H1 (cell line): ENCODE measurements at regions not wholly inside any gene's neighbourhood (a gene's known extent, or its start where the extent isn't known, plus 50 kb on each side); places are given as distances from the start of the nearest gene placed in this dataset.

Source experiments
- CREB1 ChIP-seq: IDR thresholded peaks from 2 replicates; pipeline ENCODE4 v1.6.1; 2012; ENCODE audit warnings: inconsistent platforms
- EZH2 ChIP-seq: fragments of 200-600 bp; sonication (generic); IDR thresholded peaks from 2 replicates; pipeline ENCODE4 v1.7.1; 2012; ENCODE audit warnings: low read depth, mild to moderate bottlenecking, moderate library complexity, low read length, inconsistent platforms; ENCODE audit not compliant: severe bottlenecking
- GTF2F1 ChIP-seq: IDR thresholded peaks from 2 replicates; pipeline ENCODE4 v1.6.1; 2012; ENCODE audit warnings: low read depth, low read length, improper control_type of control experiment, borderline replicate concordance
- NRF1 ChIP-seq: IDR thresholded peaks from 2 replicates; pipeline ENCODE4 v1.6.1; 2011; ENCODE audit warnings: mild to moderate bottlenecking, low read depth, low read length, improper control_type of control experiment
- POLR2A ChIP-seq, 2 experiments: IDR thresholded peaks; 1 replicate in 1 of 2; 2 replicates in 1 of 2; pipeline ENCODE4 v1.6.1; 2011; ENCODE audit warnings: low read depth in 2 of 2, low read length in 2 of 2, mild to moderate bottlenecking in 2 of 2; ENCODE audit errors: control extremely low read depth in 1 of 2
- POLR2AphosphoS5 ChIP-seq: IDR thresholded peaks from 2 replicates; pipeline ENCODE4 v1.6.1; 2011; ENCODE audit warnings: low read depth, low read length
- RFX5 ChIP-seq: IDR thresholded peaks from 2 replicates; pipeline ENCODE4 v1.6.1; 2011; ENCODE audit warnings: low read depth, low read length, improper control_type of control experiment, borderline replicate concordance
- SP1 ChIP-seq: IDR thresholded peaks from 2 replicates; pipeline ENCODE4 v1.6.1; 2011; ENCODE audit warnings: low read depth, low read length
- TAF1 ChIP-seq: IDR thresholded peaks from 2 replicates; pipeline ENCODE4 v1.6.1; 2011; ENCODE audit warnings: mild to moderate bottlenecking, low read depth, low read length
- TEAD4 ChIP-seq: IDR thresholded peaks from 2 replicates; pipeline ENCODE4 v1.6.1; 2012; ENCODE audit warnings: low read depth, low read length, inconsistent platforms, mixed read lengths
- YY1 ChIP-seq: IDR thresholded peaks from 2 replicates; pipeline ENCODE4 v1.6.1; 2011; ENCODE audit warnings: low read depth, mild to moderate bottlenecking, low read length
- ZNF274 ChIP-seq: IDR thresholded peaks from 2 replicates; pipeline ENCODE4 v1.7.0; 2012; ENCODE audit warnings: low read length, borderline replicate concordance; ENCODE audit errors: extremely low read depth
- TF ChIP-seq, protein P1 (sequence below), 3 experiments: IDR thresholded peaks; 1 replicate in 2 of 3; 2 replicates in 1 of 3; pipeline versions ENCODE4 v1.5.1 to v1.6.1; 2011; ENCODE audit warnings: low read length in 3 of 3, mild to moderate bottlenecking in 3 of 3, inconsistent platforms in 2 of 3, low read depth in 1 of 3, moderate library complexity in 1 of 3; ENCODE audit not compliant: insufficient read depth in 1 of 3; ENCODE audit errors: control extremely low read depth in 1 of 3
- TF ChIP-seq, protein P2 (sequence below): IDR thresholded peaks from 2 replicates; pipeline ENCODE4 v1.6.1; 2012; ENCODE audit warnings: low read length, inconsistent platforms

DNA sequence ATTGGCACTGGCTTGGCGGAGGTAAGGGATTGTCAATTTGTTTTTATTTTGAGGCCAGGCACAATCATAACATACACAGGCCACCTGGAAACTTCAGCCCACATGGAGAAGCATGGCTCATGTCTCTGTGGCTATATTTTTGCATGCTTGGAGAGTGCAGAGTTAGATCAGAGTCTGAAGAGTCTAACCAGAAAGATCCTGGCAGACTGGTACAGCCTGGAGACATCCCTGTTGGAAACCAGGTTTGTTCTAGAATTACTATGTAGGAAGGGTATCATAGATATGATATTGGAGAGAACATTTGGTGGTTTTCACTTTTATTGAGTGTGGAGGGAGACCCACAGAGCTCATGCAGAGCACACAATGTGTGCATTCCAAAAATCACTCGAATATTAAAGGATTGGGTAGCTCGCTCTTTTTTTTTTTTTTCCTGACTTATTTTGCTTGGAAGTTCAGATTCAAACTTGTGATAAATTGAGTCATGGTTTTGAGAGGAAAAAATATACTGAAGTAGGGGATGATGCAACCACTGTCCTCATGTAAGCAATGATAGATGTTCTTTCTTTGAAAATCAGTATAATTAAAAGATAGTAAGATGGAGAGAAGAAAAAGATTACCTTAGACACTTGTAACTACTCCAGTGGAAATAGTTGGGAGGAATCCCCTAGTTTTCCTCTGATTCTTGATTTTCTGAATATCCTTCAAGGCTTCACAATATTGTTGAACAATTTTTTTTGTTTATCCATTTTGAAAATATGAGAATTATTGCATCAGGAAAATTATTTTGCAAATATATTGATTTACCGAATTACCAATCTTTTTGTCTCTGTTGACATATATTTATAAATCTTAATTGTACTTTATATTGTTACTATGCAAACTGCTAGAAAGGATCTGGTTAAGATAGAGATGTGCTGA, 185.7 kb upstream of the ZEB2 start:
- TF ChIP-seq POLR2A (IDR thresholded peaks at IDR 0.05; ENCODE audit: control extremely low read depth in 1 of 2, low read depth in 2 of 2, low read length in 2 of 2) (no peak), NRF1 (no peak), TAF1 (no peak), ZNF274 (no peak), YY1 (no peak), SP1 (no peak), GTF2F1 (no peak), EZH2 (no peak), POLR2AphosphoS5 (no peak), CREB1 (no peak), RFX5 (no peak), TEAD4 (no peak)
- TF ChIP-seq, protein P1, sequence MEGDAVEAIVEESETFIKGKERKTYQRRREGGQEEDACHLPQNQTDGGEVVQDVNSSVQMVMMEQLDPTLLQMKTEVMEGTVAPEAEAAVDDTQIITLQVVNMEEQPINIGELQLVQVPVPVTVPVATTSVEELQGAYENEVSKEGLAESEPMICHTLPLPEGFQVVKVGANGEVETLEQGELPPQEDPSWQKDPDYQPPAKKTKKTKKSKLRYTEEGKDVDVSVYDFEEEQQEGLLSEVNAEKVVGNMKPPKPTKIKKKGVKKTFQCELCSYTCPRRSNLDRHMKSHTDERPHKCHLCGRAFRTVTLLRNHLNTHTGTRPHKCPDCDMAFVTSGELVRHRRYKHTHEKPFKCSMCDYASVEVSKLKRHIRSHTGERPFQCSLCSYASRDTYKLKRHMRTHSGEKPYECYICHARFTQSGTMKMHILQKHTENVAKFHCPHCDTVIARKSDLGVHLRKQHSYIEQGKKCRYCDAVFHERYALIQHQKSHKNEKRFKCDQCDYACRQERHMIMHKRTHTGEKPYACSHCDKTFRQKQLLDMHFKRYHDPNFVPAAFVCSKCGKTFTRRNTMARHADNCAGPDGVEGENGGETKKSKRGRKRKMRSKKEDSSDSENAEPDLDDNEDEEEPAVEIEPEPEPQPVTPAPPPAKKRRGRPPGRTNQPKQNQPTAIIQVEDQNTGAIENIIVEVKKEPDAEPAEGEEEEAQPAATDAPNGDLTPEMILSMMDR (IDR thresholded peaks at IDR 0.05; ENCODE audit: control extremely low read depth in 1 of 3, insufficient read depth in 1 of 3, low read depth in 1 of 3, low read length in 3 of 3): no peak
- TF ChIP-seq, protein P2, sequence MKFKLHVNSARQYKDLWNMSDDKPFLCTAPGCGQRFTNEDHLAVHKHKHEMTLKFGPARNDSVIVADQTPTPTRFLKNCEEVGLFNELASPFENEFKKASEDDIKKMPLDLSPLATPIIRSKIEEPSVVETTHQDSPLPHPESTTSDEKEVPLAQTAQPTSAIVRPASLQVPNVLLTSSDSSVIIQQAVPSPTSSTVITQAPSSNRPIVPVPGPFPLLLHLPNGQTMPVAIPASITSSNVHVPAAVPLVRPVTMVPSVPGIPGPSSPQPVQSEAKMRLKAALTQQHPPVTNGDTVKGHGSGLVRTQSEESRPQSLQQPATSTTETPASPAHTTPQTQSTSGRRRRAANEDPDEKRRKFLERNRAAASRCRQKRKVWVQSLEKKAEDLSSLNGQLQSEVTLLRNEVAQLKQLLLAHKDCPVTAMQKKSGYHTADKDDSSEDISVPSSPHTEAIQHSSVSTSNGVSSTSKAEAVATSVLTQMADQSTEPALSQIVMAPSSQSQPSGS: no peak
